ENCODE measurements at regions not wholly inside any gene's neighbourhood (a gene's known extent, or its start where the extent isn't known, plus 50 kb on each side); places are given as distances from the start of the nearest gene placed in this dataset.

DNA sequence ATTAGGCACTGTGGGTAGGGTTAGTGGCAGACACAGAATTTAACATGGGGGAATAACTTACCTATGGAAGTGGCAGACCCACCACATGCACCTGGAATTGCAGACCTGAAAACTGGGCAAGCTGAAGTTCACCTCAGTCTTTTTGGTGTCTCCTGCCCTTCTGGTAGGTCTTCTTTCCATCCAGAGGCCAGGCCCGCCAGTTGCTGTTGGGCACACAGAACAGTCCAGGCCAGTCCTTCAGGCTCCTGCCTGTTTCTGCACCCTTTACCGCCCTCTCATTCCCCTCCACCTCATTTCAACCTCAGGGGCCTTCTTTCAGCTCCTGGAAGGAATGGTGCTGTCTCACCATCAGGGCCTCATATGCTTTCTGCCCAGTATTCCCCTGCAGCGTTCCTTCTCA, 358.9 kb upstream of the ETAA1 start:
- no peak for TF ChIP-seq CEBPB (IDR thresholded peaks at IDR 0.05; ENCODE audit: borderline replicate concordance in 1 of 2, low read depth in 2 of 2, low read length in 2 of 2)
- TF ChIP-seq, protein P1, sequence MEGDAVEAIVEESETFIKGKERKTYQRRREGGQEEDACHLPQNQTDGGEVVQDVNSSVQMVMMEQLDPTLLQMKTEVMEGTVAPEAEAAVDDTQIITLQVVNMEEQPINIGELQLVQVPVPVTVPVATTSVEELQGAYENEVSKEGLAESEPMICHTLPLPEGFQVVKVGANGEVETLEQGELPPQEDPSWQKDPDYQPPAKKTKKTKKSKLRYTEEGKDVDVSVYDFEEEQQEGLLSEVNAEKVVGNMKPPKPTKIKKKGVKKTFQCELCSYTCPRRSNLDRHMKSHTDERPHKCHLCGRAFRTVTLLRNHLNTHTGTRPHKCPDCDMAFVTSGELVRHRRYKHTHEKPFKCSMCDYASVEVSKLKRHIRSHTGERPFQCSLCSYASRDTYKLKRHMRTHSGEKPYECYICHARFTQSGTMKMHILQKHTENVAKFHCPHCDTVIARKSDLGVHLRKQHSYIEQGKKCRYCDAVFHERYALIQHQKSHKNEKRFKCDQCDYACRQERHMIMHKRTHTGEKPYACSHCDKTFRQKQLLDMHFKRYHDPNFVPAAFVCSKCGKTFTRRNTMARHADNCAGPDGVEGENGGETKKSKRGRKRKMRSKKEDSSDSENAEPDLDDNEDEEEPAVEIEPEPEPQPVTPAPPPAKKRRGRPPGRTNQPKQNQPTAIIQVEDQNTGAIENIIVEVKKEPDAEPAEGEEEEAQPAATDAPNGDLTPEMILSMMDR (IDR thresholded peaks at IDR 0.05 in 2 of 3, conservative IDR thresholded peaks at IDR 0.05 in 1 of 3; ENCODE audit: control insufficient read depth in 2 of 3, extremely low read depth in 1 of 3, insufficient read depth in 1 of 3, low read depth in 3 of 3, low read length in 3 of 3) = no peak
- no peak for TF ChIP-seq TCF3 (IDR thresholded peaks at IDR 0.05; ENCODE audit: borderline replicate concordance, insufficient read depth, low read depth, low read length)
- TF ChIP-seq MXI1 (IDR thresholded peaks at IDR 0.05; ENCODE audit: low read depth, low read length) = no peak
- TF ChIP-seq HCFC1 (IDR thresholded peaks at IDR 0.05; ENCODE audit: low read length) = no peak
- no peak for TF ChIP-seq EZH2 (IDR thresholded peaks at IDR 0.05; ENCODE audit: borderline replicate concordance, control insufficient read depth, low read depth, low read length)
- TF ChIP-seq SREBF2 (IDR thresholded peaks at IDR 0.05; ENCODE audit: low read length) = no peak
- TF ChIP-seq CBX5 (IDR thresholded peaks at IDR 0.05; ENCODE audit: low read depth) = no peak

All from GM12878 (cell line).